K562 (cell line): ENCODE measurements at regions not wholly inside any gene's neighbourhood (a gene's known extent, or its start where the extent isn't known, plus 50 kb on each side); places are given as distances from the start of the nearest gene placed in this dataset.
A peak's percentile ranks its signal among the peaks of the same experiment; 100 is the strongest.

Experiments used
- BHLHE40 ChIP-seq: IDR thresholded peaks from 2 replicates; pipeline ENCODE4 v1.6.1; 2011; ENCODE audit warnings: low read length, improper control_type of control experiment
- CBFA2T3 ChIP-seq: fragments of 450-650 bp; IDR thresholded peaks from 2 replicates; pipeline ENCODE4 v1.6.1; 2017
- EGR1 ChIP-seq: fragments of 450-650 bp; conservative IDR thresholded peaks from 2 replicates; pipeline ENCODE4 v1.6.1; 2017; ENCODE audit warnings: mild to moderate bottlenecking
- EP300 ChIP-seq: IDR thresholded peaks from 2 replicates; pipeline ENCODE4 v1.6.1; 2012; ENCODE audit warnings: low read length, improper control_type of control experiment
- KLF10 ChIP-seq: fragments of 250-450 bp; sonication (Bioruptor Pico); IDR thresholded peaks from 2 replicates; pipeline ENCODE4 v1.6.1; 2021; ENCODE audit warnings: matching md5 sums
- PURB ChIP-seq: sonication (generic); formaldehyde crosslinking; IDR thresholded peaks from 2 replicates; pipeline ENCODE4 v1.9.0; 2021; ENCODE audit warnings: low read depth, mild to moderate bottlenecking, missing genetic modification reagents
- SMC3 ChIP-seq: conservative IDR thresholded peaks from 2 replicates; pipeline ENCODE4 v1.6.1; 2011; ENCODE audit warnings: low read depth, low read length, improper control_type of control experiment; ENCODE audit not compliant: insufficient read depth
- SREBF1 ChIP-seq: fragments of 150-350 bp; IDR thresholded peaks from 2 replicates; pipeline ENCODE4 v1.6.1; 2014; ENCODE audit warnings: antibody characterized with exemption, low read depth, low read length, borderline replicate concordance
- ZNF316 ChIP-seq: fragments of 450-650 bp; IDR thresholded peaks from 2 replicates; pipeline ENCODE4 v1.6.1; 2016
- TF ChIP-seq, protein P1 (sequence below): fragments of 450-650 bp; IDR thresholded peaks from 2 replicates; pipeline ENCODE4 v1.6.1; 2016; ENCODE audit warnings: mild to moderate bottlenecking, moderate library complexity
- TF ChIP-seq, protein P2 (sequence below): sonication (generic); IDR thresholded peaks from 2 replicates; pipeline ENCODE4 v1.6.1; 2016
- TF ChIP-seq, protein P3 (sequence below): fragments of 450-650 bp; IDR thresholded peaks from 2 replicates; pipeline ENCODE4 v1.6.1; 2017; ENCODE audit warnings: mild to moderate bottlenecking, moderate library complexity
- TF ChIP-seq, protein P4 (sequence below): fragments of 450-650 bp; IDR thresholded peaks from 2 replicates; pipeline ENCODE4 v1.6.1; 2018; ENCODE audit not compliant: partially characterized antibody

DNA sequence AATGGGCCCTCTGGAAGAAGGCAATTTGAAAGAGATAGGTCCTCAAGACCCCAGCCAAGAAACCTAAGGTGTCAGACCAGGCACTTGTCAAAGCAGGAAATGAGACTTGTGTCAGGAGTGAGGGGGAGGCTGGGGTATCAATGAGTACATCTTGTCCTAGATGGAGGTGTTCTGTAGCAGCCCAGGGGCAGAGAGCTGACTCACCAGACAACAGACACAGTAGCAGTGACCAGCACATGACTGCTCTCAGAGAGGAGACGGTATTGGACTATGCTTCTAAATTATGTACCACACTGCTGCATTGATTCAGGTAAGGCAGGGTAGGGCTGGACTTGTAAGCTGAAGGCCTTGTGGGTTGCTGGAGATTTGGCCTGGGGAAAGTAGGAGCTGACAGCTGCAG is 551.2 kb upstream of the KLF4 start (continued):
- TF ChIP-seq, protein P1, sequence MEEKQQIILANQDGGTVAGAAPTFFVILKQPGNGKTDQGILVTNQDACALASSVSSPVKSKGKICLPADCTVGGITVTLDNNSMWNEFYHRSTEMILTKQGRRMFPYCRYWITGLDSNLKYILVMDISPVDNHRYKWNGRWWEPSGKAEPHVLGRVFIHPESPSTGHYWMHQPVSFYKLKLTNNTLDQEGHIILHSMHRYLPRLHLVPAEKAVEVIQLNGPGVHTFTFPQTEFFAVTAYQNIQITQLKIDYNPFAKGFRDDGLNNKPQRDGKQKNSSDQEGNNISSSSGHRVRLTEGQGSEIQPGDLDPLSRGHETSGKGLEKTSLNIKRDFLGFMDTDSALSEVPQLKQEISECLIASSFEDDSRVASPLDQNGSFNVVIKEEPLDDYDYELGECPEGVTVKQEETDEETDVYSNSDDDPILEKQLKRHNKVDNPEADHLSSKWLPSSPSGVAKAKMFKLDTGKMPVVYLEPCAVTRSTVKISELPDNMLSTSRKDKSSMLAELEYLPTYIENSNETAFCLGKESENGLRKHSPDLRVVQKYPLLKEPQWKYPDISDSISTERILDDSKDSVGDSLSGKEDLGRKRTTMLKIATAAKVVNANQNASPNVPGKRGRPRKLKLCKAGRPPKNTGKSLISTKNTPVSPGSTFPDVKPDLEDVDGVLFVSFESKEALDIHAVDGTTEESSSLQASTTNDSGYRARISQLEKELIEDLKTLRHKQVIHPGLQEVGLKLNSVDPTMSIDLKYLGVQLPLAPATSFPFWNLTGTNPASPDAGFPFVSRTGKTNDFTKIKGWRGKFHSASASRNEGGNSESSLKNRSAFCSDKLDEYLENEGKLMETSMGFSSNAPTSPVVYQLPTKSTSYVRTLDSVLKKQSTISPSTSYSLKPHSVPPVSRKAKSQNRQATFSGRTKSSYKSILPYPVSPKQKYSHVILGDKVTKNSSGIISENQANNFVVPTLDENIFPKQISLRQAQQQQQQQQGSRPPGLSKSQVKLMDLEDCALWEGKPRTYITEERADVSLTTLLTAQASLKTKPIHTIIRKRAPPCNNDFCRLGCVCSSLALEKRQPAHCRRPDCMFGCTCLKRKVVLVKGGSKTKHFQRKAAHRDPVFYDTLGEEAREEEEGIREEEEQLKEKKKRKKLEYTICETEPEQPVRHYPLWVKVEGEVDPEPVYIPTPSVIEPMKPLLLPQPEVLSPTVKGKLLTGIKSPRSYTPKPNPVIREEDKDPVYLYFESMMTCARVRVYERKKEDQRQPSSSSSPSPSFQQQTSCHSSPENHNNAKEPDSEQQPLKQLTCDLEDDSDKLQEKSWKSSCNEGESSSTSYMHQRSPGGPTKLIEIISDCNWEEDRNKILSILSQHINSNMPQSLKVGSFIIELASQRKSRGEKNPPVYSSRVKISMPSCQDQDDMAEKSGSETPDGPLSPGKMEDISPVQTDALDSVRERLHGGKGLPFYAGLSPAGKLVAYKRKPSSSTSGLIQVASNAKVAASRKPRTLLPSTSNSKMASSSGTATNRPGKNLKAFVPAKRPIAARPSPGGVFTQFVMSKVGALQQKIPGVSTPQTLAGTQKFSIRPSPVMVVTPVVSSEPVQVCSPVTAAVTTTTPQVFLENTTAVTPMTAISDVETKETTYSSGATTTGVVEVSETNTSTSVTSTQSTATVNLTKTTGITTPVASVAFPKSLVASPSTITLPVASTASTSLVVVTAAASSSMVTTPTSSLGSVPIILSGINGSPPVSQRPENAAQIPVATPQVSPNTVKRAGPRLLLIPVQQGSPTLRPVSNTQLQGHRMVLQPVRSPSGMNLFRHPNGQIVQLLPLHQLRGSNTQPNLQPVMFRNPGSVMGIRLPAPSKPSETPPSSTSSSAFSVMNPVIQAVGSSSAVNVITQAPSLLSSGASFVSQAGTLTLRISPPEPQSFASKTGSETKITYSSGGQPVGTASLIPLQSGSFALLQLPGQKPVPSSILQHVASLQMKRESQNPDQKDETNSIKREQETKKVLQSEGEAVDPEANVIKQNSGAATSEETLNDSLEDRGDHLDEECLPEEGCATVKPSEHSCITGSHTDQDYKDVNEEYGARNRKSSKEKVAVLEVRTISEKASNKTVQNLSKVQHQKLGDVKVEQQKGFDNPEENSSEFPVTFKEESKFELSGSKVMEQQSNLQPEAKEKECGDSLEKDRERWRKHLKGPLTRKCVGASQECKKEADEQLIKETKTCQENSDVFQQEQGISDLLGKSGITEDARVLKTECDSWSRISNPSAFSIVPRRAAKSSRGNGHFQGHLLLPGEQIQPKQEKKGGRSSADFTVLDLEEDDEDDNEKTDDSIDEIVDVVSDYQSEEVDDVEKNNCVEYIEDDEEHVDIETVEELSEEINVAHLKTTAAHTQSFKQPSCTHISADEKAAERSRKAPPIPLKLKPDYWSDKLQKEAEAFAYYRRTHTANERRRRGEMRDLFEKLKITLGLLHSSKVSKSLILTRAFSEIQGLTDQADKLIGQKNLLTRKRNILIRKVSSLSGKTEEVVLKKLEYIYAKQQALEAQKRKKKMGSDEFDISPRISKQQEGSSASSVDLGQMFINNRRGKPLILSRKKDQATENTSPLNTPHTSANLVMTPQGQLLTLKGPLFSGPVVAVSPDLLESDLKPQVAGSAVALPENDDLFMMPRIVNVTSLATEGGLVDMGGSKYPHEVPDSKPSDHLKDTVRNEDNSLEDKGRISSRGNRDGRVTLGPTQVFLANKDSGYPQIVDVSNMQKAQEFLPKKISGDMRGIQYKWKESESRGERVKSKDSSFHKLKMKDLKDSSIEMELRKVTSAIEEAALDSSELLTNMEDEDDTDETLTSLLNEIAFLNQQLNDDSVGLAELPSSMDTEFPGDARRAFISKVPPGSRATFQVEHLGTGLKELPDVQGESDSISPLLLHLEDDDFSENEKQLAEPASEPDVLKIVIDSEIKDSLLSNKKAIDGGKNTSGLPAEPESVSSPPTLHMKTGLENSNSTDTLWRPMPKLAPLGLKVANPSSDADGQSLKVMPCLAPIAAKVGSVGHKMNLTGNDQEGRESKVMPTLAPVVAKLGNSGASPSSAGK: peak; percentile 37
- TF ChIP-seq BHLHE40: peak; percentile 76
- TF ChIP-seq EGR1: peak; percentile 62
- no peak for TF ChIP-seq SMC3
- TF ChIP-seq, protein P2, sequence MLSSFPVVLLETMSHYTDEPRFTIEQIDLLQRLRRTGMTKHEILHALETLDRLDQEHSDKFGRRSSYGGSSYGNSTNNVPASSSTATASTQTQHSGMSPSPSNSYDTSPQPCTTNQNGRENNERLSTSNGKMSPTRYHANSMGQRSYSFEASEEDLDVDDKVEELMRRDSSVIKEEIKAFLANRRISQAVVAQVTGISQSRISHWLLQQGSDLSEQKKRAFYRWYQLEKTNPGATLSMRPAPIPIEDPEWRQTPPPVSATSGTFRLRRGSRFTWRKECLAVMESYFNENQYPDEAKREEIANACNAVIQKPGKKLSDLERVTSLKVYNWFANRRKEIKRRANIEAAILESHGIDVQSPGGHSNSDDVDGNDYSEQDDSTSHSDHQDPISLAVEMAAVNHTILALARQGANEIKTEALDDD: no peak
- TF ChIP-seq SREBF1: no peak
- TF ChIP-seq KLF10 (CRISPR knock-in tag): no peak
- no peak for TF ChIP-seq ZNF316
- TF ChIP-seq PURB (CRISPR knock-in tag): no peak
- peak; percentile 9; the same call in 1 of the 2 replicates for TF ChIP-seq EP300
- TF ChIP-seq, protein P3, sequence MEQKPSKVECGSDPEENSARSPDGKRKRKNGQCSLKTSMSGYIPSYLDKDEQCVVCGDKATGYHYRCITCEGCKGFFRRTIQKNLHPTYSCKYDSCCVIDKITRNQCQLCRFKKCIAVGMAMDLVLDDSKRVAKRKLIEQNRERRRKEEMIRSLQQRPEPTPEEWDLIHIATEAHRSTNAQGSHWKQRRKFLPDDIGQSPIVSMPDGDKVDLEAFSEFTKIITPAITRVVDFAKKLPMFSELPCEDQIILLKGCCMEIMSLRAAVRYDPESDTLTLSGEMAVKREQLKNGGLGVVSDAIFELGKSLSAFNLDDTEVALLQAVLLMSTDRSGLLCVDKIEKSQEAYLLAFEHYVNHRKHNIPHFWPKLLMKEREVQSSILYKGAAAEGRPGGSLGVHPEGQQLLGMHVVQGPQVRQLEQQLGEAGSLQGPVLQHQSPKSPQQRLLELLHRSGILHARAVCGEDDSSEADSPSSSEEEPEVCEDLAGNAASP: no peak
- TF ChIP-seq, protein P4, sequence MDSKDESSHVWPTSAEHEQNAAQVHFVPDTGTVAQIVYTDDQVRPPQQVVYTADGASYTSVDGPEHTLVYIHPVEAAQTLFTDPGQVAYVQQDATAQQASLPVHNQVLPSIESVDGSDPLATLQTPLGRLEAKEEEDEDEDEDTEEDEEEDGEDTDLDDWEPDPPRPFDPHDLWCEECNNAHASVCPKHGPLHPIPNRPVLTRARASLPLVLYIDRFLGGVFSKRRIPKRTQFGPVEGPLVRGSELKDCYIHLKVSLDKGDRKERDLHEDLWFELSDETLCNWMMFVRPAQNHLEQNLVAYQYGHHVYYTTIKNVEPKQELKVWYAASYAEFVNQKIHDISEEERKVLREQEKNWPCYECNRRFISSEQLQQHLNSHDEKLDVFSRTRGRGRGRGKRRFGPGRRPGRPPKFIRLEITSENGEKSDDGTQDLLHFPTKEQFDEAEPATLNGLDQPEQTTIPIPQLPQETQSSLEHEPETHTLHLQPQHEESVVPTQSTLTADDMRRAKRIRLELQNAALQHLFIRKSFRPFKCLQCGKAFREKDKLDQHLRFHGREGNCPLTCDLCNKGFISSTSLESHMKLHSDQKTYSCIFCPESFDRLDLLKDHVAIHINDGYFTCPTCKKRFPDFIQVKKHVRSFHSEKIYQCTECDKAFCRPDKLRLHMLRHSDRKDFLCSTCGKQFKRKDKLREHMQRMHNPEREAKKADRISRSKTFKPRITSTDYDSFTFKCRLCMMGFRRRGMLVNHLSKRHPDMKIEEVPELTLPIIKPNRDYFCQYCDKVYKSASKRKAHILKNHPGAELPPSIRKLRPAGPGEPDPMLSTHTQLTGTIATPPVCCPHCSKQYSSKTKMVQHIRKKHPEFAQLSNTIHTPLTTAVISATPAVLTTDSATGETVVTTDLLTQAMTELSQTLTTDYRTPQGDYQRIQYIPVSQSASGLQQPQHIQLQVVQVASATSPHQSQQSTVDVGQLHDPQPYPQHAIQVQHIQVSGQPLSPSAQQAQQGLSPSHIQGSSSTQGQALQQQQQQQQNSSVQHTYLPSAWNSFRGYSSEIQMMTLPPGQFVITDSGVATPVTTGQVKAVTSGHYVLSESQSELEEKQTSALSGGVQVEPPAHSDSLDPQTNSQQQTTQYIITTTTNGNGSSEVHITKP: no peak
- TF ChIP-seq CBFA2T3: peak; percentile 52
